SU-DHL-6 (cell line): ENCODE measurements at regions not wholly inside any gene's neighbourhood (a gene's known extent, or its start where the extent isn't known, plus 50 kb on each side); places are given as distances from the start of the nearest gene placed in this dataset.
"Not testable (repeated sequence)": the region's sequence is repeated elsewhere in the genome, so short reads cannot be mapped to it uniquely, and the experiment has no call there.

Experiments
- H2AFZ ChIP-seq: fragments of 200-600 bp; sonication (generic); 2 replicates; pipeline ENCODE4 v1.6.1; 2014; ENCODE audit warnings: low read depth, mild to moderate bottlenecking, moderate library complexity, mixed read lengths, antibody characterized with exemption, low read length; ENCODE audit not compliant: severe bottlenecking
- H3F3A ChIP-seq: fragments of 200-600 bp; shearing (Covaris generic); 2 replicates; pipeline ENCODE4 v1.6.0; 2016; ENCODE audit warnings: antibody characterized with exemption, mild to moderate bottlenecking; ENCODE audit not compliant: insufficient read depth
- H3K27ac ChIP-seq: fragments of 200-600 bp; sonication (generic); 2 replicates; pipeline ENCODE4 v1.5.1; 2016; ENCODE audit warnings: low read depth, mild to moderate bottlenecking, low read length, moderate library complexity, mixed read lengths
- H3K27me3 ChIP-seq: fragments of 200-600 bp; sonication (generic), shearing (Covaris generic); 2 replicates; pipeline ENCODE4 v1.6.0; 2014; ENCODE audit warnings: mild to moderate bottlenecking, low read length
- H3K36me3 ChIP-seq: fragments of 200-600 bp; sonication (generic); 2 replicates; pipeline ENCODE4 v1.6.1; 2014; ENCODE audit warnings: mild to moderate bottlenecking, low read length, mixed read lengths
- H3K4me2 ChIP-seq: fragments of 300-600, 200-600 bp; shearing (Covaris generic), sonication (generic); 2 replicates; pipeline ENCODE4 v1.6.0; 2014; ENCODE audit warnings: low read length, low read depth, mild to moderate bottlenecking; ENCODE audit not compliant: poor library complexity, severe bottlenecking
- H3K4me3 ChIP-seq: fragments of 200-600 bp; sonication (generic); 2 replicates; pipeline ENCODE4 v1.5.1; 2014; ENCODE audit warnings: antibody characterized with exemption, low read length, mild to moderate bottlenecking, mixed read lengths; ENCODE audit not compliant: insufficient read depth, poor library complexity, severe bottlenecking
- H3K79me2 ChIP-seq: fragments of 200-600 bp; sonication (generic); 2 replicates; pipeline ENCODE4 v1.6.1; 2014; ENCODE audit warnings: mild to moderate bottlenecking, low read length, moderate library complexity; ENCODE audit not compliant: insufficient read depth
- H3K9ac ChIP-seq: fragments of 200-600 bp; sonication (generic); 2 replicates; pipeline ENCODE4 v1.7.0; 2014; ENCODE audit warnings: mild to moderate bottlenecking, low read length
- H3K9me2 ChIP-seq: fragments of 200-600 bp; sonication (generic); replicated peaks from 2 replicates; pipeline ENCODE4 v1.6.1; 2014; ENCODE audit warnings: low read length; ENCODE audit not compliant: insufficient read depth
- H3K9me3 ChIP-seq: fragments of 200-600 bp; sonication (generic); 2 replicates; pipeline ENCODE4 v1.6.1; 2014; ENCODE audit warnings: low read length, mixed read lengths; ENCODE audit not compliant: insufficient read depth
- H4K20me1 ChIP-seq: fragments of 200-600 bp; sonication (generic); 2 replicates; pipeline ENCODE4 v1.6.1; 2014; ENCODE audit warnings: low read depth, mild to moderate bottlenecking, antibody characterized with exemption, low read length, moderate library complexity, mixed read lengths
- CTCF ChIP-seq: fragments of 200-600 bp; sonication (generic); IDR thresholded peaks from one replicate; pipeline ENCODE4 v1.5.1; 2017; ENCODE audit warnings: antibody characterized with exemption, mild to moderate bottlenecking, low read length, moderate library complexity; ENCODE audit not compliant: insufficient read depth, poor library complexity, severe bottlenecking
- EZH2phosphoT487 ChIP-seq: fragments of 200-600 bp; sonication (generic), shearing (Covaris generic); conservative IDR thresholded peaks from 2 replicates; pipeline ENCODE4 v1.6.1; 2018; ENCODE audit warnings: mild to moderate bottlenecking, antibody characterized with exemption, low read length, moderate library complexity, mixed read lengths

- no peak overlapping the region for H3K27ac ChIP-seq
- H4K20me1 ChIP-seq = no peaks in the 10 kb centered on the region
- no peak for TF ChIP-seq CTCF
- TF ChIP-seq EZH2phosphoT487 = no peak
- H2AFZ ChIP-seq = no peak overlapping the region
- H3K9ac ChIP-seq = no peak overlapping the region
- H3K4me3 ChIP-seq = no peak overlapping the region
- no peak overlapping the region for H3K4me2 ChIP-seq
- no peaks in the 10 kb centered on the region for H3K9me3 ChIP-seq
- H3K79me2 ChIP-seq = no peaks in the 10 kb centered on the region
- no peaks in the 10 kb centered on the region for H3K36me3 ChIP-seq
- no peaks in the 10 kb centered on the region for H3F3A ChIP-seq
- H3K9me2 ChIP-seq = no peaks in the 10 kb centered on the region
- no peaks in the 10 kb centered on the region for H3K27me3 ChIP-seq
Measured at GRCh38 chr10:91741356-91741755, 56.9 kb upstream of the TNKS2 start.

DNA sequence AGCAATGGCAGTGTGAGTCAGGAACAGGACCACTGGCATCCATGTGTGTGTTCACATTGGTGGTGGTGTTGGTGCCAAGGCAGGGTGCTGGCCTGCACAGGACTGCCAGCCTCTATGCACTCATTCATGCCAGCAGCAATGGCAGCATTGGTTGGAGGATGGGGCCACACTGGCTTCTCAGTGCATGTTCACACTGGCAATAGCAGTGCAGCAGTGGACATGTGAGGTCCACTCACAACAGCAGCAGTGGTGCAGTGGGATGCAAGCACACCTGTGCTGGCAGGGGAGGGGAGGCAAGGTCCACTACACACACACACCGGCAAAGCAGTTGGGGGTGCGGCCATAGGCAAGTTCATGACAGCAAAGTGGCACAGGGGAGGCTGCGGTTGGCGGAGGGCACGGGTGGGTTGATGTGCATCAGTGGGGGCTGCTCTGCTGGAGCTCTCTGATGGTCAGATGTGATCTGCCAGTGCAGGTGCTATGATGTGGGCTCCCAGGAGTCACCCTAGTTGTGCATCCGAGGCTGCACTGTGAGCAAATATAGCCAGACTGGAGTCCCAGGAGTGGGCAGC, 57.8 kb upstream of the TNKS2 start:
- TF ChIP-seq EZH2phosphoT487 (no peak), CTCF (no peak)
- Histone ChIP-seq H3K36me3 (no peaks in the 10 kb centered on the region), H4K20me1 (no peaks in the 10 kb centered on the region), H3K27me3 (no peaks in the 10 kb centered on the region), H3K9ac (no peak overlapping the region), H3K9me3 (no peaks in the 10 kb centered on the region), H3K4me3 (no peak overlapping the region), H3K79me2 (no peaks in the 10 kb centered on the region), H3K4me2 (no peak overlapping the region), H3K9me2 (no peaks in the 10 kb centered on the region), H2AFZ (no peak overlapping the region), H3K27ac (no peak overlapping the region), H3F3A (no peaks in the 10 kb centered on the region)

DNA sequence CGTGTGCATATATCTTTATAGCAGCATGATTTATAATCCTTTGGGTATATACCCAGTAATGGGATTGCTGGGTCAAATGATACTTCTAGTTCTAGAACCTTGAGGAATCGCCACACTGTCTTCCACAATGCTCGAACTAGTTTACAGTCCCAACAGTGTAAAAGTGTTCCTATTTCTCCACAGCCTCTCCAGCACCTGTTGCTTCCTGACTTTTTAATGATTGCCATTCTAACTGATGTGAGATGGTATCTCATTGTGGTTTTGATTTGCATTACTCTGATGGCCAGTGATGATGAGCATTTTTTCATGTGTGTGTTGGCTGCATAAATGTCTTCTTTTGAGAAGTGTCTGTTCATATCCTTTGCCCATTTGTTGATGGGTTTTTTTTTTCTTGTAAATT, 66.0 kb upstream of the TNKS2 start:
- not testable (repeated sequence) for H3K9me2 ChIP-seq, H3K4me3 ChIP-seq, H4K20me1 ChIP-seq, H2AFZ ChIP-seq, H3F3A ChIP-seq, H3K27ac ChIP-seq, H3K4me2 ChIP-seq, H3K27me3 ChIP-seq, H3K79me2 ChIP-seq, H3K36me3 ChIP-seq, H3K9ac ChIP-seq, H3K9me3 ChIP-seq

DNA sequence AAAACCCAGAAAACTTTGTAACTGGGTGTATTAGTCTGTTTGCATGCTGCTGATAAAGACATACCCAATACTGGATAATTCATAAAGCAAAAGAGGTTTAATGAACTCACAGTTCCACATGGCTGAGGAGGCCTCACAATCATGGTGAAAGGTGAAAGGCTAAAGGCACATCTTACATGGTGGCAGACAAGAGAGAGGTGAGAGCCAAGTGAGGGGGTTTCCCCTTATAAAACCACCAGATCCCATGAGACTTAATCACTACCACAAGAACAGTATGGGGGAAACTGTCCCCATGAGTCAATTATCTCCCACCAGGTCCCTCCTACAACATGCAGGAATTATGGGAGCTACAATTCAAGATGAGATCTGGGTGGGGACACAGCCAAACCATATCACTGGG, 68.9 kb upstream of the TNKS2 start:
- H3K4me3 ChIP-seq = not testable (repeated sequence)

More for the DNA sequence above, 68.9 kb upstream of the TNKS2 start:
- H3K9ac ChIP-seq, H4K20me1 ChIP-seq, H3K27me3 ChIP-seq, H2AFZ ChIP-seq, H3K27ac ChIP-seq, H3K36me3 ChIP-seq, H3F3A ChIP-seq, H3K4me2 ChIP-seq, H3K9me3 ChIP-seq, H3K9me2 ChIP-seq, H3K79me2 ChIP-seq: not testable (repeated sequence)
